ENCODE measurements at regions not wholly inside any gene's neighbourhood (a gene's known extent, or its start where the extent isn't known, plus 50 kb on each side); places are given as distances from the start of the nearest gene placed in this dataset.
"Not testable (repeated sequence)": the region's sequence is repeated elsewhere in the genome, so short reads cannot be mapped to it uniquely, and the experiment has no call there.

GRCh38 chr16:26857371-26857770, 209.4 kb upstream of the C16orf82 start:
- no peak for DNase-seq (ENCODE audit: extremely low read depth, low read depth)
- no peak overlapping the region for H3K4me3 ChIP-seq (replicated peaks; ENCODE audit: low read depth, low read length)
- TF ChIP-seq, protein P1, sequence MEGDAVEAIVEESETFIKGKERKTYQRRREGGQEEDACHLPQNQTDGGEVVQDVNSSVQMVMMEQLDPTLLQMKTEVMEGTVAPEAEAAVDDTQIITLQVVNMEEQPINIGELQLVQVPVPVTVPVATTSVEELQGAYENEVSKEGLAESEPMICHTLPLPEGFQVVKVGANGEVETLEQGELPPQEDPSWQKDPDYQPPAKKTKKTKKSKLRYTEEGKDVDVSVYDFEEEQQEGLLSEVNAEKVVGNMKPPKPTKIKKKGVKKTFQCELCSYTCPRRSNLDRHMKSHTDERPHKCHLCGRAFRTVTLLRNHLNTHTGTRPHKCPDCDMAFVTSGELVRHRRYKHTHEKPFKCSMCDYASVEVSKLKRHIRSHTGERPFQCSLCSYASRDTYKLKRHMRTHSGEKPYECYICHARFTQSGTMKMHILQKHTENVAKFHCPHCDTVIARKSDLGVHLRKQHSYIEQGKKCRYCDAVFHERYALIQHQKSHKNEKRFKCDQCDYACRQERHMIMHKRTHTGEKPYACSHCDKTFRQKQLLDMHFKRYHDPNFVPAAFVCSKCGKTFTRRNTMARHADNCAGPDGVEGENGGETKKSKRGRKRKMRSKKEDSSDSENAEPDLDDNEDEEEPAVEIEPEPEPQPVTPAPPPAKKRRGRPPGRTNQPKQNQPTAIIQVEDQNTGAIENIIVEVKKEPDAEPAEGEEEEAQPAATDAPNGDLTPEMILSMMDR (IDR thresholded peaks at IDR 0.05; ENCODE audit: low read depth, low read length, missing control alignments): no peak

DNA sequence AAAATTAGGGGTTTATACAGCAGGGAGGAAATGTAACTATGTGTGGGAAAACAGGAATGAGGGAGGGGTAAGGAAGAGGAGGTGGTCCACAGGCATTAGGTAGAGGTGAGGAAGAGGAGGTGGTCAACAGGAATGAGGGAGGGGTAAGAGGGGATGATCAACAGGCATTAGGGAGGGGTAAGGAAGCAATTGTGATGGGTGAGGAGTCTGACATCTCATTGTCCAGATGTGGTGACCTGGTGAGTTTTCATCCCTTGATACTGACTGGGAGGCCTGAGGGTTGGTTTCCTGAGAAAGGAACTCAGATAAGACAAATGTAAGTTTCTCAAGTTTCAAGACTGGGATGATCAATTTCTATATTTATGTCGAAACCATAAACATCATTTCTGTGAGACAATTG, 206.2 kb upstream of the C16orf82 start:
- DNase-seq (ENCODE audit: extremely low read depth, low read depth): no peak
- no peak overlapping the region for H3K4me3 ChIP-seq (replicated peaks; ENCODE audit: low read depth, low read length)
- TF ChIP-seq, protein P1 (IDR thresholded peaks at IDR 0.05; ENCODE audit: low read depth, low read length, missing control alignments): no peak

DNA sequence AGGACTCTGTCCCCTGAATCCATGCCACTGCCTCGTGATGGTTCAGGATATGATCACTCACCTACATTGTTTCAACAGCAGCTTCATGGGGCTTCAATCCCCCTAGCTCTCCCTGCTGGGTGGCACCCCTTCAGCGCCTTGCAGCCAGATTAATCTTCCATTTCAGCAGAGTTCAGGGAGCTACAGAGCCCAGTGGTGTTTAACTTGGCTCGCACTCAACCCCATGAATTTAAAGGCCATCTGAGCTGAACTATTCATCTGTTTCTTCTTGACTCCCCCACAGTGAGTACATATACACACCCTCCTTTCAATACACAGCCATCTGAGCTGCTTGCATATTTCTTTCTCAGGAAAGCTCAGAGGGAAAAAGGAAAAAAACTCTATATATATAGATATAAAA, 202.8 kb upstream of the C16orf82 start:
- H3K4me3 ChIP-seq (replicated peaks; ENCODE audit: low read depth, low read length): no peak overlapping the region
- TF ChIP-seq, protein P1 (IDR thresholded peaks at IDR 0.05; ENCODE audit: low read depth, low read length, missing control alignments): no peak
- no peak for DNase-seq (ENCODE audit: extremely low read depth, low read depth)

DNA sequence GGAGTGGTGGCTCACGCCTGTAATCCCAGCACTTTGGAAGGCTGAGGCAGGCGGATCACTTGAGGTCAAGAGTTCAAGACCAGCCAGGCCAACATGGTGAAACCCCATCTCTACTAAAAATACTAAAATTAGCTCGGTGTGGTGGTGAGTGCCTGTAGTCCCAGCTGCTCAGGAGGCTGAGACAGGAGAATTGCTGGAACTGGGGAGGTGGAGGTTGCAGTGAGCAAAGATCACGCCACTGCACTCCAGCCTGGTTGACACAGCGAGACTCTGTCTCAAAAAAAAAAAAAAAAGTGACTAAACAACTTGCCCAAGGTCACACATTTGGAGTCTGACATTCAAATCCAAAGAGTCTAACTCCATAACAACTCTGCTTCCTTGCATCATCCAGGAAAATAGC, 192.4 kb upstream of the C16orf82 start:
- not testable (repeated sequence) for H3K4me3 ChIP-seq (replicated peaks; ENCODE audit: low read depth, low read length); DNase-seq (ENCODE audit: extremely low read depth, low read depth)

- TF ChIP-seq, protein P1 (IDR thresholded peaks at IDR 0.05; ENCODE audit: low read depth, low read length, missing control alignments): no peak
These were observed 189.3 kb upstream of the C16orf82 start for GRCh38 chr16:26877421-26877820.

DNA sequence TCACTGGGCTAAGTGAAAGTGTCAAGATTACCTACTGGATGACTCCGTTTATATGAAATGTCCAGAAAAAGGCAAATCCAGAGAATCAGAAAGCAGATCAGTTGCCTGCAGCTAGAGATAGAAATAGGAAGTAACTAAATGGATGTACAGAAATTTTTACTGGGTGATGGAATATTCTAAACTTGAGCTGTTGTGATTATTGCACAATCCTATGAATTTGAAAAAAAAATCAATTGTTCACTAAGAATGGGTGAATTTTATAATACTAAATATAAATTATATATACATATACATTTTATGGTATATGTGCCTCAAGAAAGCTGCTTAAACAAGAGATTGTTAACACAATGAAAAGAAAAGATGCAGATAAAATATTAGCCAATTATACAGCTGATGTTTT, 181.1 kb upstream of the C16orf82 start:
- DNase-seq (ENCODE audit: extremely low read depth, low read depth): no peak
- TF ChIP-seq, protein P1 (IDR thresholded peaks at IDR 0.05; ENCODE audit: low read depth, low read length, missing control alignments): no peak
- H3K4me3 ChIP-seq (replicated peaks; ENCODE audit: low read depth, low read length): no peak overlapping the region

More at GRCh38 chr16:26877421-26877820, 189.3 kb upstream of the C16orf82 start:
- DNase-seq (ENCODE audit: extremely low read depth, low read depth): no peak
- H3K4me3 ChIP-seq (replicated peaks; ENCODE audit: low read depth, low read length): no peak overlapping the region

DNA sequence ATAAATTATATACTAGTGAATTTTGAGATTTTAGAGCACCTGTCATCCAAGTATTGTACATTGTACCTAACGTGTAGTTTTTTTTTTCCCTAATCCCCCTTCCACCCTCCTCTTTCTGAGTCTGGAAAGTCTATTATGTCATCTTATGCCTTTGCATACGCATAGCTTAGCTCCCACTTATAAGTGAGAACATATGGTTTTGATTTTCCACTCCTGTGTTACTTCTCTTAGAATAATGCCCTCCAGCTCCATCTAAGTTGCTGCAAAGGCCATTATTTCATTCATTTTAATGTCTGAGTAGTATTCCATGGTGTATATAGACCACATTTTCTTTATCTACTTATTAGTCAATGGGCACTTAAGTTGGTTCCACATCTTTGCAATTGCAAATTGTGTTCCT, 177.0 kb upstream of the C16orf82 start:
- TF ChIP-seq, protein P1 (IDR thresholded peaks at IDR 0.05; ENCODE audit: low read depth, low read length, missing control alignments): no peak
- no peak overlapping the region for H3K4me3 ChIP-seq (replicated peaks; ENCODE audit: low read depth, low read length)
- DNase-seq (ENCODE audit: extremely low read depth, low read depth): no peak

Measured in HFF-Myc (cell line).